Neural crest cell (in vitro differentiated cells): ENCODE measurements at regions not wholly inside any gene's neighbourhood (a gene's known extent, or its start where the extent isn't known, plus 50 kb on each side); places are given as distances from the start of the nearest gene placed in this dataset.

Experiments
- DNase-seq: peaks from one replicate; pipeline ENCODE4 v3.0.0; 2021; ENCODE audit warnings: low read depth, mixed read lengths, low spot score
- H3K27ac Mint-ChIP-seq: one replicate; pipeline ENCODE4 v1.8.0; 2021; ENCODE audit warnings: mild to moderate bottlenecking, mixed read lengths; ENCODE audit not compliant: unreplicated experiment
- H3K27me3 Mint-ChIP-seq: 2 replicates; pipeline ENCODE4 v1.8.0; 2021; ENCODE audit warnings: low read depth, mild to moderate bottlenecking, mixed read lengths
- H3K36me3 Mint-ChIP-seq: 2 replicates; pipeline ENCODE4 v1.8.0; 2021; ENCODE audit warnings: low read depth, mild to moderate bottlenecking, mixed read lengths
- H3K4me1 Mint-ChIP-seq: 2 replicates; pipeline ENCODE4 v1.8.0; 2021; ENCODE audit warnings: mixed read lengths
- H3K4me3 Mint-ChIP-seq: one replicate; pipeline ENCODE4 v1.8.0; 2021; ENCODE audit warnings: mild to moderate bottlenecking, mixed read lengths
- H3K9me3 Mint-ChIP-seq: 2 replicates; pipeline ENCODE4 v1.8.0; 2021; ENCODE audit warnings: mixed read lengths
- CTCF ChIP-seq: fragments of 200-600 bp; sonication (generic); conservative IDR thresholded peaks from 2 replicates; pipeline ENCODE4 v1.5.0; 2021; ENCODE audit warnings: antibody characterized with exemption, mild to moderate bottlenecking

- Mint-ChIP-seq H3K27ac (no peak overlapping the region), H3K9me3 (no peaks in the 10 kb centered on the region), H3K36me3 (peaks cover 2% of the 10 kb centered on the region), H3K4me1 (peaks cover 11% of the 10 kb centered on the region), H3K4me3 (no peak overlapping the region), H3K27me3 (no peaks in the 10 kb centered on the region)
- DNase-seq: no peak
- no peak for TF ChIP-seq CTCF
These were observed 50.7 kb upstream of the SPATA12 start for GRCh38 chr3:57009802-57010201.

GRCh38 chr3:57009367-57009766 is 51.1 kb upstream of the SPATA12 start:
- Mint-ChIP-seq H3K27me3 (no peaks in the 10 kb centered on the region), H3K4me1 (peaks cover 11% of the 10 kb centered on the region), H3K27ac (no peak overlapping the region), H3K9me3 (no peaks in the 10 kb centered on the region), H3K4me3 (no peak overlapping the region), H3K36me3 (peaks cover 2% of the 10 kb centered on the region)
- DNase-seq: no peak
- no peak for TF ChIP-seq CTCF

GRCh38 chr3:57007521-57008460 is 52.7 kb upstream of the SPATA12 start:
- H3K27ac Mint-ChIP-seq: peak overlapping the region; percentile 35
- H3K4me1 Mint-ChIP-seq: peaks cover 5% of the 10 kb centered on the region

GRCh38 chr3:57006949-57007419 is 53.5 kb upstream of the SPATA12 start:
- Mint-ChIP-seq H3K27me3 (no peaks in the 10 kb centered on the region), H3K4me1 (peaks cover 5% of the 10 kb centered on the region), H3K36me3 (no peaks in the 10 kb centered on the region), H3K27ac (no peak overlapping the region), H3K9me3 (no peaks in the 10 kb centered on the region), H3K4me3 (no peak overlapping the region)
- TF ChIP-seq CTCF: peak; percentile 45
- no peak for DNase-seq

More at GRCh38 chr3:57007521-57008460, 52.7 kb upstream of the SPATA12 start:
- Mint-ChIP-seq H3K36me3 (no peaks in the 10 kb centered on the region), H3K27me3 (no peaks in the 10 kb centered on the region), H3K9me3 (no peaks in the 10 kb centered on the region), H3K4me3 (no peak overlapping the region)
- no peak for DNase-seq
- no peak for TF ChIP-seq CTCF

GRCh38 chr3:57006179-57006657 is 54.2 kb upstream of the SPATA12 start:
- H3K27me3 Mint-ChIP-seq: no peaks in the 10 kb centered on the region
- H3K4me1 Mint-ChIP-seq: peaks cover 5% of the 10 kb centered on the region
- no peaks in the 10 kb centered on the region for H3K36me3 Mint-ChIP-seq
- DNase-seq: no peak
- no peaks in the 10 kb centered on the region for H3K9me3 Mint-ChIP-seq
- TF ChIP-seq CTCF: no peak
- H3K4me3 Mint-ChIP-seq: no peak overlapping the region
- no peak overlapping the region for H3K27ac Mint-ChIP-seq
